ENCODE measurements at regions not wholly inside any gene's neighbourhood (a gene's known extent, or its start where the extent isn't known, plus 50 kb on each side); places are given as distances from the start of the nearest gene placed in this dataset.
A peak's percentile ranks its signal among the peaks of the same experiment; 100 is the strongest.

DNA sequence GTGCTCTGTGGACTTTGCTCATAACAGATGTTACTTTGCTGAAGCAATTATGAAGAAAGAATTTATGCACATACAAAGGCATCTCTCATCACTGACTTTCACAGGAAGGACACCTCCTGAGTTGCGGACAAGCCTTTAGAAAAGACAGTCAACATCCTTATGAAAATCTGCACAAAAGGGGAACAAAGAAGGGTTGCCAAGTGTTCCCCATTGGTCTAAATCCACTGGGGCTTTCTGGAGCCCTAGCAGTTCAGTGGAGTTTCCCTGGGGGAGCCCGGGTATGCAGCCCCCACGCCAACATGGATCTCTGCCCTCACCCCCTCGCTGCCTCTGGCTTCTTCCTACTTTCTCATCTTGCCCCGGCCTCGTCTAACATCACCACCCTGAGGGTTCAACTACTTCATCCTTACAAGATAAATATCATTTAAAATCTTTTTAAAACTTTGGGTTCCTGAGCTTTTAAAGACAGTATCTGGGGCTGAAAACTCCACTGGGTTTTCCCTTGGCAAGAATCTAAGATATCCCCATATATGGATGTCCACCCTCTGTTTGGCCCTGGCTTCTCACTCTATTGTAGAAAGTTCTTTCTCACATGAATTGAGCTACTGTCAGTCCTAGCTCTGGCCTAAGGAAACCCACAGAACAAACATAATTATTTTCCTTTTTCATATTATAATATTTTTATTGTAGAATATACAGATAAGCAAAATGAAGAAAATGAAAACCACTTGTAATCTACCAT lies 207.9 kb upstream of the RGMA start:
- no peak for DNase-seq

DNA sequence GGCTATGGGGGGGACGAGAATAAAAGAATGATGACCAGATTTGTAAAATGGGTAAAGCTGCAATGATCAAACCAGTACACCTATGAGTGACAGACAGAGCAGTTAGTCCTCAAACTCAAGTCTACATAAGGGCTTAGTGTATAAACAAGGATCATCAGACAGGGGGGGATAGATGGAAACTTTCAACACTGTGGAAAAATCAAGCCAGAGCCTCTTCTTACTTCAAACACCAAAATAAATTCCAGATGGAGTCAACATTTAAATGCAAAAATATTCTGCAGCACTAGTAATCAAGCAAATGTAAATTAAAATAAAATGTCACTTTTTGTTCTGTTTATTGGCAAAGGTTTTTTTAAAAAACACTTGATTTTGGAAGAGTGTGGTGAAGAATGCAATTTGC lies 205.9 kb upstream of the RGMA start:
- DNase-seq = no peak

DNA sequence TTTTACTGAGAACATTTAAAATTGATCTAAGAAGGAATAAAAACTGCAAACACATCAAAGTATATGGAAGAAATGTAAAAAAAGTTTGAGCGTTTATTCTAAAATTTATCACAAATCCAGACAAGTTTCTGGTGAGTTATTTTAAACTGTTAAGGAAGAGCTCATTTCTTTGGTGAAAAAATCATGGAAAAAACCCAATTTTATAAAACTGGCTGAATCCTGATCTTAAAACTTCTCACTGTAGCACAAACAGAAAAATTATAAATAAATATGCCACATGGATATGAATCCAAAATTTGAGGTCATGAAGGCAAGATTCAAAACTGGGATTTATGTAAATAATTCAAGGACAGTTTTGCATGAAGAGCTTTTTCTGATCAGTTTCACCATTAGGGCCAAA lies 205.1 kb upstream of the RGMA start:
- no peak for DNase-seq

DNA sequence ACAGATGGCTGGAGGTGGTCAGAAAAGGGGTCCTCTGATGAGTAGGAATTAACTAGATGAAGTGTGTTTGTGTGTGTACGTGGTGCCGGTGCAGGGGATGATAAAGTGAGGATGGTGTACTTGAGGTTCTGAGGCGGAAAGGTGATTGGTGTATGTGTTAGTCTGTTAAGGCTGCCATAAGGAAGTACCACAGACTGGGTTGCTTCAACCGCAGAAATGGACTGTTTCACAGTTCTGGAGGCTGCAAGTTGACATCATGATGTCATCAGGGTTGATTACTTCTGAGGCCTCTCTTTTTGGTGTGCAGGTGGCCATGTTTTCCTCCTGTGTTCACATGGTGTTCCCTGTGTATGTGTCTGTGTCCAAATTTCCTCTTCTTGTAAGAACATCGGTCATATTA lies 202.4 kb upstream of the RGMA start:
- no peak for DNase-seq

DNA sequence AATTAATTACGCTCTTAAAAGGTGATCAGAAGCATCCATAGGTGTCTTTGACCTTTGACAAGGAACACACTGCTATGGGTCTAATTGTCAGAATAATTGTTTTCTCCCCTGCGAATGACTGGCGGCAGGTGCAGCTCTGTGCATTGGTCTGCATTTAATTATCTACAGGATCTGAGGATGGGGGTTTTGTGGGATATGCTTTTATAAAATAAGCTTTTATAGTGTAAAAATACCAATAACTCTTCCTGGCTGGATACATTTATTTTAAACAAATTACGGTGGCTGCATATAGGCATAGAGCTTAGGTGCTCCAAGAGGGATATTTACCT lies 201.6 kb upstream of the RGMA start:
- DNase-seq = peak; percentile 9

DNA sequence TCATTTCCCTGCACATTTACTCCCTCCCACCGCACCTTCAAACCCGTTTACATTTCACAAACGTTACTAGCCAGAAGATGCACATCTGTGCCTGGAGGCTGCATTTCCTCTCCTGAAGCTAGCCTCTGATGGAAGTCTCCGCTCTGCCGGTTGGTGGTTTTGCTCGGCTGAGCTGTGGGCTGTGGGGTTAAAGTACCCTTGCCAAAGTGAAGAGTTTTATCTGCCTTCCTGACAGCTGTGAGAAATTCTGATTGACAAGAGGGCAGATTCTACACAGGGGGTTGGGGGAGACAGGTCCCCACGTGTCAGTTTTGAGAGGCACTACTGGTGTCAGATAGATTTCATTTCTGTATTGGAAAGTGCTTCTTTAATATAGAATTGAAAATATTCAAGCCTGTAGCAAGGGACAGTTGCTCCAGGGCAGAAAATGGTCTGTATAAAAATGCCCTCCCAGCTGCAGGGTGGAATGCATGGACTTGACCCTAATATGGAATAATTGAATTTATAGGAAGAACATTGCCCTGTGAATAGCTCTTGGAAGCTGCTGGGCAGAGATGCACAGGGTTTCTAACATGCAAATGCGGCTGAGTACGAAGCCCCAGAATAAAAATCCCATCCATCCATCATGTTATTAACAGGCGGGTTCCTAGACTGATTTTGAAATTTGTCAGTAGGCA lies 201.1 kb upstream of the RGMA start:
- no peak for DNase-seq

DNA sequence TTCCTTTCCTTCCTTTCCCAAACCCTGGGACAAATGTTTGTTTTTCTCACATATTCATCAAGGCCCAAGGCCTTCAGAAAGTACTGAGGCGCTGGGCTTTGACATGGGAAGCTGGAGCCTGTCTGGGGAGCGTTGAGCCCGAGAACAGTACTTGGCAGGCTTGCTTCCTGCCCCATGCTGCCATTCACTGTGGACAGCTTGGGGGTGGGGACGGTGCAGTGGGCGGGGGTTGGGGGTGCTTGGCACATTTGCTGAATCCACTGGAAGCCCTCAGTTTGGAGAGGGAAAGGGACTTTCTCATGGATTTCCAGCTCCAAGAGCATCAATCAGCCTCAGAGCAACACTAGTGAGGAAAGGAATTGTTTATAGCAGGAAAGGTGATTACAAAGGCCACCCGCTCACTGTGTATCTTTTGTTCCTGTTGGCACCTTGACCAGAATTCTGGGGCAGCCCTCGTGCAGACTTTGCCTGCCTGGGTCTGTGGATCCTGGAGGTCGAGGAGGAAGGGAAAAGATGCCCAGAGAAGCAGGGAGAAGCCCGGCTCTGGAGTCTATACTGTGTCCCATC lies 199.8 kb upstream of the RGMA start:
- DNase-seq = no peak

DNA sequence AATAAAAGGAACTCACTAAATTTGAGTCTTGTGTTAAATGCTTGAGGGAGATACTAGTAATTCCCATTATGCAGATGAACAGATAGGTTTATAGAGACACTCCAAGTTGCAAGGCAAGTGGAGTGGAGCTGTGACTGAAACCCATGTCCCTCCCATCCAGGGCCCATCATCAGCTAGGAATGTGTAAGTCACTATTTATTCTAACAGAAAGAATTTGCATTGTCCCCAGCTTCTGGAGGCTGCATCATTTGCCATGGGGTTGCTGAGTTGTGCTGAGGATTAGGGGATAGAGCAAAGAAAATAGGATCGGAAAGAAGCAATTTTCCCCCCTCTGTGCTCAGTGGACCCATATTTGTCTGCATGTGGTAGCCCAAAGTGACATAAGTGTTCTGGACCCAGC lies 197.4 kb upstream of the RGMA start:
- no peak for DNase-seq

DNA sequence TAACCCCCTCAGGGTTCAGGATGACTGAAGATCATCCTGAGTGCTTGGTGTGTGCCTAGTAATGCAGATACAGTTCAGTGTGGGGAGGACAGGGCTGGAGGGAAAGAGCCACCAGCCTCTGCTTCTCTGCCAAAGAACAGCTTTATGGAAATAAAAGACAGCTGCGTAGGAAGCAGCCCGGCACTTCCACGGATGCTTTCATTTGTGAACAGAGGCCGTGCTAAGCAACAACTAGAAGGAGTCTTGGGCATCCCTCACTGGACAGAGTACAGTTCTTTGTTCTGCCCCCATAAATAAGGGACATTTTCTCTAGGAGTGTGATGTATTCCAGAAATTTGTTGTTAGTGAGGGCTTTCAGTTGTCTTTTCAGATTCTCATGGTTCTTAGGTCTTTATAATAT lies 194.8 kb upstream of the RGMA start:
- no peak for DNase-seq

DNA sequence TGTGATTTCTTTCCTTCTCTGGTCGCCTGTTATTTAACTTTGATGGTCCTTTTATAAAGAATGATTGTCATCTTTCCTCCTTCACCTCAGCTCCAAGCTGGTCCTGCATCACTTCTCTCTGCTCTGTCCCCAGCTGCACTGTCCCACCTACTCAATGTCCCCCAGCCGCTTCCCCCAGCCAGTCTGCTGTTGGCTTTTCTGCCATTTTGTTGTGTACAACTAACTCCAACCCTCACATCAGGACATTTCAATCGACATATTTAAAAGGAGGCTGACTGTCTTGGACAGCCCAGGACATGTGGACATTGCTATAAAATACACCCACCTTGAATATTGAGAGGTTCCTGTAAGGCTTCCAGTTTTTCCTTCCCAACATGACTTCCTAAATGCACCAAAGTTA lies 193.8 kb upstream of the RGMA start:
- no peak for DNase-seq

DNA sequence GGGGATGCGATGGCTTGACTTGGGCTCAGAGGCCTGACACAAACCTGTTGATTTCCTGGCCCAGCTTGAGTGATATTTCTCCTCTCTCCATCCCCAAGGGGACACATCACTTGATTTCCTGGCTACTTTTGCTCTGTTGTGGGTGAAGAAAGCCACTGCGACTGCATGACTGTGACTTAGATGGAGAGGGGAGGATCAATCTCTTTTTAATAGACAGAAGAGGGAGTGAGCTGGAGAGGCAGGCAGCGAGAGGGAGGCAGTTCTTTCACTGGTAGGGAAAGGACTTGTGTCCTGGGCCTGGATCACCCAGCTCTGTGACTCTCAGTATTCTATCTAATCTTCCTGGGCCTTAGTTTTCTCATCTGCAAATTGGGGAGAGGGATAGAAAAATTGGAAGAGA lies 189.8 kb upstream of the RGMA start:
- DNase-seq = no peak

DNA sequence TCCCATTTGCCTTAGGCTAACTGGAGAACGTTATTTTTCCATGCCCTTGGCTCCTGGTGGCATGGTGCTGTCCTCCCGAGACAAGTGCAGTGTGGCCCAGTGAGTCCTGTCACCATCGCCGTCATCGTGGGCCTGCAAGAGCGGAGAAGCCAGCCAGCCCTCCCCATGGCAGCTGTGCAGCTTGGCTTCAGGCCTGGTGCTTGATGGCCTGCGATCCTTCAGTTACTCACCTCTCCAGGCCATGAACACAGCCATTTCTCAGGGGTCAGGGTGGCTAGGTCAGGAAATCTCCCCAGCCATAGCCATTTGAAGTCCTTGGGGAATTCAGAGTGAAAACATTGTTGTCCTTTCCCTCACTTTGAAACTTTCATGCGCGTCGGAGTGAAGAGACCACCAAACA lies 189.0 kb upstream of the RGMA start:
- DNase-seq = no peak

DNA sequence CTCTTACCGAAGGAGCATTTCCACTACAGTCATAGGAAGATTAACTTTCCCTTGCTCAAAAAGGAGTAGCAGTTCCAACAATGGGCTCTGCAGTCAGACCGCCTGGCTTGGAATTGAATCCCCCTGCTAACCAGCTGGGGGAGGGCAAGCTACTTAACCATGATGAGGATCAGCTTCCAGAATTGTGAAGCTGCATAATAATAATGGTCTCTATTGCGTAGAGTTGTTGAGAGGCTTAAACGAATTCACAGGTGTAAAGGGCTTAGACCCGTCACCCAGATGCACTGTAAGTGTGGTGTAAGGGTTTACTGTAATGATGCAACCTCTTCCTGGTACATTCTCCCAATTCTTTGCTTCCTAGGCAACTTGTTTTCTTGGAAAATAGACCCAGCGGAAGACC lies 185.2 kb upstream of the RGMA start:
- DNase-seq = no peak

DNA sequence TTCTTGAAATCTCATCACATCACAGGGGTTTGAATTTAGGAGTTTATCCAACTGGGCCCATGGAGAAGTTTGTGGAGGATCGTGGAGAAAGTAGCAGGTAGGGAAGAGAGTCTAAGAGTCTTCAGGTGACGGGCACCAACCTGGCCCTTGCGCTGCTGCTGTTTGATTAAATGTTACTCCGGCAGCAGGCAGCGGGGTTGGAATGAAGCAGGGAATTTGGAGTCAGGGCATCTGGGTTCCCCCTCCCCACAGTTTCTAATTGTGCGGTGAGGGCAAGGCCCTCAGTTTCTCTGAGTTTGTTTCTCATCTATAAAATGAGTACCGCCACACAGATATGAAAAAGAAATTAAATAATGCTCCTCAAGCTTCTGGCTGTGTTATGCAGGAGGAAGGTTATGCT lies 182.9 kb upstream of the RGMA start:
- DNase-seq = no peak

DNA sequence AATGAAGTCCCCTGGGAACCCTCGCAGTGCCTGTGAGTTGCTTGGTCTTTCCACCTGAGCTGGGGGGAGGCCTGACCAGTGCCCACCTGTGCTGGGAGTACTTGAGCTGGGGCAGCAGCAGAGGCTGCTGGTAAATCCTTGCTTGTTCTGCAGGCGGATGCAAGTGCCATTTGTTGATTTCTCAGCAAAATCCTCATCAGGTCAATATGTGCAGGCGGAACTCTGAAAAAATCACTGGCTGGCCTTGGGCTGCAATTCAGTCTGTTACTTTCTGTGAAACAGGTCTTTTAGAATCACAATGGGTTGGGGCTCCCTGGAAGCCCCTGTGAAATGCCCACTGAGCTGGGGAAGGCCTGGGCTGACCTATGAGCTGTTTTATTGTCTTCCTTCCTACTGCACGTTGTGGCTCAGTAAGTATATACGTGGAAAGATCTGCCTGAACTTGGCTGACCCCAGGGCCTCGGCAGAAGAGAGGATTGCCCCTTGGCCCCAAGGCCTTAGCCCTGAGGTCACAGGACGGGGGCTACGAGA lies 182.0 kb upstream of the RGMA start:
- no peak for DNase-seq

DNA sequence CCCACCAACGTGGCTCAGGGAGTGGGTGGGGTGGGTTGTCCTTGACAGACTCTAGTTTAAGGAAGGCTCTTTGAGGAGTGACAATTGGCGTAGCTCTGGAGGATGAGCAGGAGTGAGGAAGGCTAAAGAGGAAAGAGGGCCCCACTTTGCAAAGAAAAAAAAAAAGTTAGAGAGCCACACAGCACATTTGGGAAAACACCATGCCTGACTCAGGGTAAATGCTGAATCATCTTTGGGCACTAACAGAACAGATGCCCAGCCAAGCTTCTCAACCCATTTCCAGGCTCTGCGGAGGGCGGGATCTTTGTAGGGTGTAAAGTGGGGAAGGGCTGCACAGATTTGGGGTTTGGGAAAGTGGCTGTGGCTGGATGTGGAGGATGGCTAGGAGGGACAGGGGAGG lies 179.1 kb upstream of the RGMA start:
- DNase-seq = no peak

DNA sequence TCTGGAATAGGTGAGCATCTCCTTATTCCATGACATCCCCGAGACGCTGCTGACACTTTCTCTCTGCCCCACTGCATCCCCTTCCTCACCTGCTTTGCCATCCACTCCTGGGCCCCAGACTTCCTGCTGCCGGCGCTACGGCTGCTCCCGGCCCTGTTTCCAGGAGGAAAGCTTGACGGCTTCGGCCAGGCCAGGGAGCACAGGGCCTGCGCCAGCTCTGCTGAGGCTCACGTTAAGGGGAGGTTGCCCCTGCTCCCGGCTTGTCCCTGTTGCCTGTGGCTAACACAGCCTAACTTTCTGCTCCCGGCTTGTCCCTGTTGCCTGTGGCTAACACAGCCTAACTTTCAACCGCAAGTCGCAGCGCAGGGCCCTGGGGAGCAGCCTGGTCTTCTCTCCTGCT lies 177.3 kb upstream of the RGMA start:
- DNase-seq = no peak

DNA sequence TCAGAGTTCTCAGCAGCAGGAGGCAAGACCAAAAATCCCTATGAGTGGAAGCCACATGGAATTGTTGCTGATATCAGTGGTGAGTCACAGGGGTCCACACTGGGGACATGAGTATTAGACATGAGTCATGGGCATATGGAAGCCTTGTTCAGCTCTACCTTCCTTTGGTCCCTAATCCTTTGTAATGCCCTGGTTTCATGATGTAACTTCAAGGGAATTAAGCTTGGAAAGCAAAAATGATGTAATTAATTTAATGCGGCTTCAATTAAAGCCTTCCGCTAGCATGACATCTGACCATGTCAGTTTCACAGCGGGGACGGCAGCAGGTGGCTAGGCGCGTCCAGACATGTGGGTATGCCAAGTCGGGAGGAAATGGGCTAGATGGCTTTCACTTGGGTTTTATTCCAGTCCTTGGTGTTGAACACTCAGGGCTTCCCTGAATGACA lies 176.1 kb upstream of the RGMA start:
- peak; percentile 72 for DNase-seq

DNA sequence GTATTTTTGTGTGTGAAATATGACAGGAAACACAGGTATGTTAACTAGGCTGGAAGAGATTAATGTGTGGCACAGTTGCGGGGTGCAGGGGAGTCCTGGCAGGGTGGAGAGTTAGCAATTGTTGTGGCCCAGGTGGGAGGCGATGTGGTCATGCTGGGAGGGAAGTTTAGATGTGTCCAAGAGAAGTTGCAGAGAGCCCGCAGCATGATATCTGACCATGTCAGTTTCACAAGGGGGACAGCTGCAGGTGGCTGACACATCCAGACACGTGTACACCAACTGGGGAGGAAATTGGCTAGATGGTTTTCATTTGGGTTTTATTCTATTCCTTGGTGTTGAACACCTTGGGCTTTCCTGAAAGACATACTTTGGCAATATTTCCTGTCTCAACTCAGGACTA lies 172.8 kb upstream of the RGMA start:
- no peak for DNase-seq

DNA sequence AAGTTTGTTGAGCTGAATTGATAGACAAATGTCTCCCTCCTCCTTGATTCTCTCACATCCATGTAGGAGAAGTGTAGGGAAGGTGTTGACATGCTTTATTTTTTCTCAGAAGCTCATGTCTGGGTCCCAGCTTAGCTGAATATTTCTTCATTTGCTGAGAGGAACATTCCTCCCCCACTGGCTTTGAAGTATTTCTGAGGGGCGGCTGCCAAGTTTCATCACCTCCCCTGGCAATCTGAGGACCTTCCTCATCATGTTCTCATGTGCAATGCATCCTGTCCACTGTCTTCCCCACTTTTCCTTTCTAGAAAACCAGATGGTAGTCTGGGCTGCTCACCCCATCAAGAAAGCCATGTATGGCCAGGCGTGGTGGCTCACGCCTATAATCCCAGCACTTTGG lies 168.9 kb upstream of the RGMA start:
- DNase-seq = no peak

DNA sequence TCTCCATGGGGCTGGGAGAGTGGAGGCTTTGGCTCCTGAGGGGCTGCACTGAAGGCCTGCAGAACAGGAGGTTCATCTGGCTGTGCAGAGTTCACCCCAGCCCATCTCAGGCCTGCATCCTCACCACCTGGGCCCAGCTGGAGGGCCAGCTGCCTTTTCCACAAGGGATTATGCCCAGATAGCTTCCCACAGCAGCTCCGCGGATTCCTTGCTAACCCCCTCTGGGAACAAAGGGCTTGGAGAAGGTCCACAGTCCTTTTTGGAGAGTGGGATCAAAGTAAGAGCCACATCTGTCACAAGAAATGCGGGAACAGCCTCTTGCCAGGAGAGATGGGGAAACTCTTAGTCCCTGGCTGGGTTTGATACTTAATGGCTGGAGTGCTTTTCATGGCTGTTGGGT lies 164.7 kb upstream of the RGMA start:
- DNase-seq = no peak

DNA sequence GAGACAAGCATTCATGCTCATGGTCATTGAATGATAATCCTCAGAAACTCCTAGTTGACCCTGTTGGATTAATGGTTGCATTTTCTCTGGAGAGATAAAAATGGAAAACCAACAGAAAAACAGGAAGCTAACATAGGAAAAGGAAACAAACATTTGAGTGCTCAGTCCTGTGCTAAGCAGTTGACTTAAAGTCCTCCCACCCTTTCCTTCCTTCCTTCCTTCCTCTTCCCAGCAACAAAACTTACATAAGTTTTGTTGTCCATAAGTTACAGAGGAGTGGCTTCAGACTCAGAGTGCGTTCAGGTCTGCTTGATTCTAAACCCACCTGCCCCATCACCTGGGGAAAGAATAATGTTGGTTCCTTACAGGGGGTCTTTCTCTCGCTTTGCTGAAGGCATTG lies 163.8 kb upstream of the RGMA start:
- DNase-seq = no peak

DNA sequence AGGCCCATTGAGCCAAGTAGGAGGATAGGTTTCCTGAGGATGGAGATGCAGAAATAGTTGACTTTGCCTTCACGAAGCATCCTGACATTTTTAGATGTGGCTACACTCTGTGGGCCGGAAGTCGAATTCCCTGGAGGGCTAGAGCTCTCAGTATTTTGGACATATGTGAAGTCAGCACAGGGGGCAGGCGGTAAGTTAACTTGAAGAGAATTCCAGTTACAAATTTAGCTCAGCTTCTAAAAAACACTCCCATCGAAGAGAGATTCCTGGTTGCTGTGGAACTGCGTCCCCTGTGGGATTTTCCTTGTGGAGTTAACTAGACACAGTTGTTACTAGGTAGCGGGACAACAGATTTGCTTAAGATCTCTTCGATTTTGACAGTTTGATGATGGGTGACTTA lies 161.9 kb upstream of the RGMA start:
- DNase-seq = no peak

DNA sequence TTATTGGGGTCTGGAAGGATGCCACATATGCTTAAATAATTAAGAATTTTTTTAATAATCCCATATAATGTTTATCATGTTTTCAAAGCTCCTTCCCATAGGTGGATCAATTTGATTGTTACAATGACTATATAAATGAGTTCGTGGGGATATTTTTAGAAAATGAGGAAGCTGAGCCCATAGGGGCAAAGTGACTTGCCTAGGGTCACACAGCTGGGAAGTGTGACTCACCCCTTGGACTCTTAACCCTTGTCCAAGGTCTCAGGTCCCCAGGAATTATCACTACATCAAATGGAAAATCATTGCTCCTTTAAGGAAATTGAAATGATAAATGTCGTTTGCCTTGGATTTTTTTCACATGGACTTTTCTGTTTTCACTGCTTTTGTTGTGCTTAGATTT lies 161.2 kb upstream of the RGMA start:
- DNase-seq = no peak

DNA sequence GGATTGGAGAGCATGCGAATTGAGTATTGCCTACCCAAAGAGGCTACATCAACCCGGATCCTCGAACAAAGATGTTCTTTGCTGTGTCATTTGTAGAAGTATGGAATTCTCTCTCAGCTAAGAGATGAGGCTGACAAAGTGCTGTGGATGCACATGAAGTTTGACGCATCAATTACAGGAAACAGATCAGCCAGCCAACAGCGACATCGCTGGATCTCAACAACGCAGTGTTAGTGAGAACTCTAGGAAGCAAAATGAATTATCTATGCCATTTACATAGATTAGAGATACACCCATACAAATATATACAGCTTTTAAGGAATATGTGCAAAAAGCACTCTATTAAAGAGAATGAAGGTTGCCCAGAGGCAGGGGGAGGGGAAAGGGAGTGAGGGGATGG lies 160.6 kb upstream of the RGMA start:
- no peak for DNase-seq

Data from NCI-H1105 treated with DMSO at 0.1 percent for 48 hours (cell line).